A549 (cell line): ENCODE measurements at regions not wholly inside any gene's neighbourhood (a gene's known extent, or its start where the extent isn't known, plus 50 kb on each side); places are given as distances from the start of the nearest gene placed in this dataset.

Source experiments
- ATAC-seq, 2 experiments: fragments of 200-7000 bp in 1 of 2; fragments of >200 bp in 1 of 2; cut with Nextera tagmentation in 1 of 2; cut with Tn5 transposase in 1 of 2; 3 replicates each; pipeline versions ENCODE4 v1.8.0 to v1.9.1; 2018 to 2020; ENCODE audit warnings: mild to moderate bottlenecking in 1 of 2, moderate library complexity in 1 of 2
- CTCF ChIA-PET: fragments of 300-600 bp; sonication (Branson Sonifier 250); formaldehyde crosslinking; extraction: SDS; loops from one replicate; lab custom pipeline; 2021; ENCODE audit warnings: antibody characterized with exemption, inconsistent platforms; lab: Yijun Ruan, JAX
- POLR2A ChIA-PET: fragments of 350-600 bp; formaldehyde crosslinking; extraction: SDS; loops from one replicate; lab custom pipeline; 2021; ENCODE audit warnings: antibody characterized with exemption, inconsistent platforms; lab: Yijun Ruan, JAX
- DNase-seq, 2 experiments: peaks; one replicate each; pipeline versions ENCODE4 v3.0.0 to v3.0.0-alpha.2; 2011 to 2016; ENCODE audit warnings: low read depth in 1 of 2, low spot score in 1 of 2
- FAIRE-seq: peaks from 2 replicates; lab custom pipeline; 2011; peaks lifted over from hg19 to GRCh38; lab: Jason Lieb, UNC
- H3K27ac ChIP-seq, 2 experiments: fragments of >200 bp; sonication (Bioruptor Twin); formaldehyde crosslinking; 3 replicates each; pipeline ENCODE4 v1.5.1; 2016 to 2017
- H3K4me1 ChIP-seq: fragments of >200 bp; sonication (Bioruptor Twin); formaldehyde crosslinking; 3 replicates; pipeline ENCODE4 v1.6.1; 2016
- H3K4me2 ChIP-seq: fragments of >200 bp; sonication (Bioruptor Twin); formaldehyde crosslinking; 3 replicates; pipeline ENCODE4 v1.6.1; 2016
- H3K4me3 ChIP-seq: fragments of >200 bp; sonication (Bioruptor Twin); formaldehyde crosslinking; 3 replicates; pipeline ENCODE4 v1.5.1; 2016
- H3K9me3 ChIP-seq: fragments of >200 bp; sonication (Bioruptor Twin); formaldehyde crosslinking; 3 replicates; pipeline ENCODE4 v1.6.1; 2016
- CHD2 ChIP-seq: fragments of 150-350 bp; IDR thresholded peaks from 2 replicates; pipeline ENCODE4 v1.6.1; 2014; ENCODE audit warnings: low read length; ENCODE audit not compliant: partially characterized antibody
- CHD4 ChIP-seq: fragments of 200-600 bp; sonication (generic); IDR thresholded peaks from 2 replicates; pipeline ENCODE4 v1.6.1; 2016; ENCODE audit warnings: antibody characterized with exemption, mild to moderate bottlenecking, borderline replicate concordance
- EHMT2 ChIP-seq: fragments of 200-600 bp; sonication (generic); IDR thresholded peaks from 2 replicates; pipeline ENCODE4 v1.6.1; 2016; ENCODE audit warnings: antibody characterized with exemption, low read depth, mild to moderate bottlenecking, moderate library complexity
- ESRRA ChIP-seq: fragments of 150-350 bp; IDR thresholded peaks from 2 replicates; pipeline ENCODE4 v1.6.1; 2014; ENCODE audit warnings: mild to moderate bottlenecking, low read length, borderline replicate concordance
- FOXS1 ChIP-seq: fragments of 250-450 bp; sonication (Bioruptor Pico); IDR thresholded peaks from 2 replicates; pipeline ENCODE4 v1.5.0; 2020; ENCODE audit warnings: mild to moderate bottlenecking, moderate library complexity
- HOXB13 ChIP-seq: fragments of 250-450 bp; sonication (Bioruptor Pico); IDR thresholded peaks from 2 replicates; pipeline ENCODE4 v1.5.0; 2020; ENCODE audit warnings: low read depth, mild to moderate bottlenecking, moderate library complexity
- JUNB ChIP-seq: fragments of >200 bp; sonication (Bioruptor Twin); formaldehyde crosslinking; IDR thresholded peaks from 2 replicates; pipeline ENCODE4 v1.6.1; 2016
- KDM1A ChIP-seq: fragments of 200-600 bp; sonication (generic); IDR thresholded peaks from 2 replicates; pipeline ENCODE4 v1.6.1; 2016; ENCODE audit warnings: low read depth, mild to moderate bottlenecking
- MAFK ChIP-seq: fragments of 450-650 bp; IDR thresholded peaks from 2 replicates; pipeline ENCODE4 v1.6.1; 2014; ENCODE audit not compliant: partially characterized antibody
- MYC ChIP-seq: IDR thresholded peaks from 2 replicates; pipeline ENCODE4 v1.6.1; 2012; ENCODE audit warnings: mild to moderate bottlenecking, inconsistent platforms, low read length, improper control_type of control experiment, borderline replicate concordance
- NFE2L2 ChIP-seq: fragments of 150-350 bp; conservative IDR thresholded peaks from 2 replicates; pipeline ENCODE4 v1.6.1; 2014; ENCODE audit warnings: low read length
- NPAS2 ChIP-seq: fragments of 250-450 bp; sonication (Bioruptor Pico); IDR thresholded peaks from 2 replicates; pipeline ENCODE4 v1.8.0; 2022; ENCODE audit warnings: mild to moderate bottlenecking, moderate library complexity, borderline replicate concordance
- PHF8 ChIP-seq: fragments of 200-600 bp; sonication (generic); IDR thresholded peaks from 2 replicates; pipeline ENCODE4 v1.6.1; 2016; ENCODE audit warnings: low read depth, mild to moderate bottlenecking, antibody characterized with exemption, moderate library complexity, borderline replicate concordance
- POLR2A ChIP-seq: IDR thresholded peaks from 2 replicates; pipeline ENCODE4 v1.6.1; 2012; ENCODE audit warnings: mild to moderate bottlenecking, low read length
- RAD21 ChIP-seq, 2 experiments: fragments of >200 bp in 1 of 2; sonication (Bioruptor Twin) in 1 of 2; formaldehyde crosslinking in 1 of 2; IDR thresholded peaks in 1 of 2; conservative IDR thresholded peaks in 1 of 2; 2 replicates in 1 of 2; 3 replicates in 1 of 2; pipeline ENCODE4 v1.6.1; 2012 to 2018; ENCODE audit warnings: inconsistent platforms in 1 of 2
- RFX5 ChIP-seq: fragments of 450-650 bp; IDR thresholded peaks from 2 replicates; pipeline ENCODE4 v1.7.1; 2014; ENCODE audit warnings: antibody characterized with exemption, mild to moderate bottlenecking, moderate library complexity
- SMC3 ChIP-seq: fragments of >200 bp; sonication (Bioruptor Twin); formaldehyde crosslinking; IDR thresholded peaks from 3 replicates; pipeline ENCODE4 v1.6.1; 2018; ENCODE audit warnings: inconsistent platforms
- ZC3H11A ChIP-seq: fragments of 450-650 bp; IDR thresholded peaks from 2 replicates; pipeline ENCODE4 v1.6.1; 2014; ENCODE audit warnings: antibody characterized with exemption, mild to moderate bottlenecking
- WGBS: methylation state at CpG from one replicate; pipeline ENCODE4 v1.1.6; 2017; ENCODE audit errors: missing lambda C conversion rate; 5-methylcytosine and 5-hydroxymethylcytosine counted together
- TF ChIP-seq, protein P1 (sequence below): IDR thresholded peaks from 2 replicates; pipeline ENCODE4 v1.6.1; 2012
- TF ChIP-seq, protein P2 (sequence below): fragments of 200-600 bp; sonication (generic); IDR thresholded peaks from 2 replicates; pipeline ENCODE4 v1.6.1; 2016; ENCODE audit warnings: antibody characterized with exemption, mild to moderate bottlenecking, moderate library complexity
- TF ChIP-seq, protein P3 (sequence below): fragments of 250-450 bp; sonication (Bioruptor Pico); IDR thresholded peaks from 2 replicates; pipeline ENCODE4 v1.5.0; 2021; ENCODE audit warnings: mild to moderate bottlenecking, moderate library complexity, borderline replicate concordance
- TF ChIP-seq, protein P4 (sequence below): IDR thresholded peaks from 2 replicates; pipeline ENCODE4 v1.6.1; 2012; ENCODE audit warnings: low read depth, borderline replicate concordance

DNA sequence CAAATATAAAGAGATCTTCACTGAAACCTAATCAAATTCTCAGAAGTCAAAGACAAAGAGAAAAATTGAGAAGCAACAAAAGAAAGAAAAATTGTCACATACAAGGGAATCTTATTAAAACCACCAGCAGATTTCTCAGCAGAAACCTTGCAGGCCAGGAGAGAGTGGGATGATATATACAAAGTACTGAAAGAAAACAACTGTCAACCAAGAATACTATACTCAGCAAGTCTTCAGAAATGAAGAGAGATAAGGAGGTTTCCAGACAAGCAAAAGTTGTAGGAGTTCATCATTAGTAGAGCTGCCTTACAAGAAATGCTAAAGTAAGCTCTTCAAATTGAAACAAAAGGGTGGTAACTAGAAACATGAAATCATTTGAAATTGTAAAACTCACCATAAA lies 345.6 kb downstream of the MAFB start:
- ChIA-PET CTCF (no interaction called here), POLR2A (no interaction called here)
- TF ChIP-seq KDM1A (no peak), NFE2L2 (no peak), HOXB13 (CRISPR knock-in tag) (no peak), NPAS2 (no peak), PHF8 (no peak), MAFK (no peak), FOXS1 (CRISPR knock-in tag) (no peak)
- TF ChIP-seq, protein P1, sequence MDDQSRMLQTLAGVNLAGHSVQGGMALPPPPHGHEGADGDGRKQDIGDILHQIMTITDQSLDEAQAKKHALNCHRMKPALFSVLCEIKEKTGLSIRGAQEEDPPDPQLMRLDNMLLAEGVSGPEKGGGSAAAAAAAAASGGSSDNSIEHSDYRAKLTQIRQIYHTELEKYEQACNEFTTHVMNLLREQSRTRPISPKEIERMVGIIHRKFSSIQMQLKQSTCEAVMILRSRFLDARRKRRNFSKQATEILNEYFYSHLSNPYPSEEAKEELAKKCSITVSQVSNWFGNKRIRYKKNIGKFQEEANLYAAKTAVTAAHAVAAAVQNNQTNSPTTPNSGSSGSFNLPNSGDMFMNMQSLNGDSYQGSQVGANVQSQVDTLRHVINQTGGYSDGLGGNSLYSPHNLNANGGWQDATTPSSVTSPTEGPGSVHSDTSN, result no peak
- DNase-seq (no peak), FAIRE-seq (no peak), ATAC-seq (no peak)
- H3K27ac ChIP-seq, result no peak overlapping the region
- H3K4me1 ChIP-seq, result no peaks in the 10 kb centered on the region
- H3K9me3 ChIP-seq, result no peaks in the 10 kb centered on the region
- no peak overlapping the region for H3K4me3 ChIP-seq
- H3K4me2 ChIP-seq, result no peak overlapping the region

DNA sequence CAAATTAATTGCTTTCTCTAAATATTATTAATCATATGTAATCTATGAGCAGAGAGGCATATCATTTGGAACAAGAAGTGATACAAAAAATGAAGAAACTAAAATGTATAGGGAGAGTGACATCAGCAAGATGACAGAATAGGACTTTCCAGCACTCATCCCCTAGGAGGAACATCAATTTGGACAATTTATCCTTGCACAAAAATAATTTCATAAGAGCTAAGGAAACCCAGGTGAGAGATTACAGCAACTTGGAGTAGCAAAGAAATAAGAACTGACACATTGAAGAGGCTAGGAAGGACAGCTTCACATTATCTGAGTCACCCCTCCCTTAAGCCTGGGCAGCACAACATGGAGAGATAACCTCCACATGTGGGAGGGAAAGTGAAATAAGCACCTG lies 347.5 kb downstream of the MAFB start:
- no peak for FAIRE-seq
- CTCF ChIA-PET, result no interaction called here
- DNase-seq, result no peak
- no peak overlapping the region for H3K4me3 ChIP-seq
- no peaks in the 10 kb centered on the region for H3K4me1 ChIP-seq
- H3K27ac ChIP-seq, result no peak overlapping the region
- no peaks in the 10 kb centered on the region for H3K9me3 ChIP-seq
- TF ChIP-seq, protein P2, sequence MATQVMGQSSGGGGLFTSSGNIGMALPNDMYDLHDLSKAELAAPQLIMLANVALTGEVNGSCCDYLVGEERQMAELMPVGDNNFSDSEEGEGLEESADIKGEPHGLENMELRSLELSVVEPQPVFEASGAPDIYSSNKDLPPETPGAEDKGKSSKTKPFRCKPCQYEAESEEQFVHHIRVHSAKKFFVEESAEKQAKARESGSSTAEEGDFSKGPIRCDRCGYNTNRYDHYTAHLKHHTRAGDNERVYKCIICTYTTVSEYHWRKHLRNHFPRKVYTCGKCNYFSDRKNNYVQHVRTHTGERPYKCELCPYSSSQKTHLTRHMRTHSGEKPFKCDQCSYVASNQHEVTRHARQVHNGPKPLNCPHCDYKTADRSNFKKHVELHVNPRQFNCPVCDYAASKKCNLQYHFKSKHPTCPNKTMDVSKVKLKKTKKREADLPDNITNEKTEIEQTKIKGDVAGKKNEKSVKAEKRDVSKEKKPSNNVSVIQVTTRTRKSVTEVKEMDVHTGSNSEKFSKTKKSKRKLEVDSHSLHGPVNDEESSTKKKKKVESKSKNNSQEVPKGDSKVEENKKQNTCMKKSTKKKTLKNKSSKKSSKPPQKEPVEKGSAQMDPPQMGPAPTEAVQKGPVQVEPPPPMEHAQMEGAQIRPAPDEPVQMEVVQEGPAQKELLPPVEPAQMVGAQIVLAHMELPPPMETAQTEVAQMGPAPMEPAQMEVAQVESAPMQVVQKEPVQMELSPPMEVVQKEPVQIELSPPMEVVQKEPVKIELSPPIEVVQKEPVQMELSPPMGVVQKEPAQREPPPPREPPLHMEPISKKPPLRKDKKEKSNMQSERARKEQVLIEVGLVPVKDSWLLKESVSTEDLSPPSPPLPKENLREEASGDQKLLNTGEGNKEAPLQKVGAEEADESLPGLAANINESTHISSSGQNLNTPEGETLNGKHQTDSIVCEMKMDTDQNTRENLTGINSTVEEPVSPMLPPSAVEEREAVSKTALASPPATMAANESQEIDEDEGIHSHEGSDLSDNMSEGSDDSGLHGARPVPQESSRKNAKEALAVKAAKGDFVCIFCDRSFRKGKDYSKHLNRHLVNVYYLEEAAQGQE, result no peak
- no peak for TF ChIP-seq PHF8
- TF ChIP-seq, all 56 proteins: peak for 0
- no peak for ATAC-seq
- POLR2A ChIA-PET, result no interaction called here
- H3K4me2 ChIP-seq, result no peak overlapping the region

DNA sequence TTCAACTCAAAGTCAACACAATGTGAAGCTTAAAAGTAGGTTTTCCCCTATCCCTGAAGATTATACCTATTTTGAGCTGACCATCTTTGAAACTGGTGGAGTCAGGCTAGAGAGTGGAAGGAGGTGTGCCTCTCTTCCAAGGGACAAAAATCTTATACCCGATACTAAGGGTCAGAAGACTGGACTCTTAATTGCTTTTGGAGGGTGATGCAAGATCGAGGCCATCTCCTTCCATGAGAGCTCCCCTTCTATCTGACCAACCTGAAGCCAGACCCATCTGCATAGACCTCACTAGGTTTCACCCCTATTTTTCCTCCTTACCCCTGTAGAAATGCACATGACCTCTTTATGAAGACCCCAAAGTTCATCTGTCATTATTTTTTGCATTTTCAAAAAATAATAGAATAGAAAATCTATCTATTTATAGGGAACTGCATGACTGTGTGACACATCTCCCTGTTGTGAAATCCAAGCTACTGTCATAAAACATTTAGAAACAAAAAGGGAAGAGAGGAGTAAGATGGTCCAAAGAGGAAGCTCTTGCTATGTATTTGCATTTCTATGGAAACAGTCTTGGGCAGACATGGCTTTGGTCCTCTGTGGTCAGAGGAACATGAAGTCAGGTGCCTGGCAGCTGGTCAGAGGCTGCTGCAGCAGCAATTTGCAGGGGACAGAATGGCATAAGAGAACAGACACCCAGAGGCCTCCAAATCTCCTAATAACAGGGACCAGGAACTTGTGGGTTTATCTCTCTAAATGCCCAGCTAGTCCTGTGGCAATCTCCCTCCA lies 349.2 kb downstream of the MAFB start:
- no peak for ATAC-seq
- FAIRE-seq, result no peak
- CTCF ChIA-PET, result no interaction called here
- TF ChIP-seq RFX5 (no peak), SMC3 (no peak), ESRRA (no peak), JUNB (no peak), MYC (no peak), PHF8 (no peak), CHD2 (no peak), MAFK (no peak), NPAS2 (no peak), EHMT2 (no peak), ZC3H11A (no peak), RAD21 (conservative IDR thresholded peaks at IDR 0.05 in 1 of 2, IDR thresholded peaks at IDR 0.05 in 1 of 2) (no peak), CHD4 (no peak), POLR2A (no peak)
- TF ChIP-seq, protein P3, sequence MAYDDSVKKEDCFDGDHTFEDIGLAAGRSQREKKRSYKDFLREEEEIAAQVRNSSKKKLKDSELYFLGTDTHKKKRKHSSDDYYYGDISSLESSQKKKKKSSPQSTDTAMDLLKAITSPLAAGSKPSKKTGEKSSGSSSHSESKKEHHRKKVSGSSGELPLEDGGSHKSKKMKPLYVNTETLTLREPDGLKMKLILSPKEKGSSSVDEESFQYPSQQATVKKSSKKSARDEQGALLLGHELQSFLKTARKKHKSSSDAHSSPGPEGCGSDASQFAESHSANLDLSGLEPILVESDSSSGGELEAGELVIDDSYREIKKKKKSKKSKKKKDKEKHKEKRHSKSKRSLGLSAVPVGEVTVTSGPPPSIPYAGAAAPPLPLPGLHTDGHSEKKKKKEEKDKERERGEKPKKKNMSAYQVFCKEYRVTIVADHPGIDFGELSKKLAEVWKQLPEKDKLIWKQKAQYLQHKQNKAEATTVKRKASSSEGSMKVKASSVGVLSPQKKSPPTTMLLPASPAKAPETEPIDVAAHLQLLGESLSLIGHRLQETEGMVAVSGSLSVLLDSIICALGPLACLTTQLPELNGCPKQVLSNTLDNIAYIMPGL, result no peak
- TF ChIP-seq, protein P4, sequence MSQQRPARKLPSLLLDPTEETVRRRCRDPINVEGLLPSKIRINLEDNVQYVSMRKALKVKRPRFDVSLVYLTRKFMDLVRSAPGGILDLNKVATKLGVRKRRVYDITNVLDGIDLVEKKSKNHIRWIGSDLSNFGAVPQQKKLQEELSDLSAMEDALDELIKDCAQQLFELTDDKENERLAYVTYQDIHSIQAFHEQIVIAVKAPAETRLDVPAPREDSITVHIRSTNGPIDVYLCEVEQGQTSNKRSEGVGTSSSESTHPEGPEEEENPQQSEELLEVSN, result no peak
- TF ChIP-seq, all 56 proteins: peak for 0
- no peak overlapping the region for H3K4me3 ChIP-seq
- H3K9me3 ChIP-seq, result no peaks in the 10 kb centered on the region
- POLR2A ChIA-PET, result no interaction called here
- no peak overlapping the region for H3K27ac ChIP-seq
- no peak for DNase-seq
- H3K4me1 ChIP-seq, result no peaks in the 10 kb centered on the region
- 0% methylated on average over 2 of the region's 2 CpGs for WGBS
- no peak overlapping the region for H3K4me2 ChIP-seq
